Progenitor cell of endocrine pancreas (in vitro differentiated cells): ENCODE measurements at regions not wholly inside any gene's neighbourhood (a gene's known extent, or its start where the extent isn't known, plus 50 kb on each side); places are given as distances from the start of the nearest gene placed in this dataset.

ENCODE experiments used
- DNase-seq: peaks from one replicate; pipeline ENCODE4 v3.0.0; 2021; ENCODE audit warnings: low spot score; ENCODE audit not compliant: unreplicated experiment
- H3K27ac Mint-ChIP-seq: 2 replicates; pipeline ENCODE4 v1.8.0; 2021; ENCODE audit warnings: mild to moderate bottlenecking, moderate library complexity, mixed read lengths
- H3K27me3 Mint-ChIP-seq: 2 replicates; pipeline ENCODE4 v1.8.0; 2021; ENCODE audit warnings: mixed read lengths
- H3K36me3 Mint-ChIP-seq: 2 replicates; pipeline ENCODE4 v1.8.0; 2022; ENCODE audit warnings: mixed read lengths; ENCODE audit not compliant: insufficient read depth
- H3K4me1 Mint-ChIP-seq: 2 replicates; pipeline ENCODE4 v1.8.0; 2021; ENCODE audit warnings: low read depth, mixed read lengths
- H3K4me3 Mint-ChIP-seq: 2 replicates; pipeline ENCODE4 v1.8.0; 2021; ENCODE audit warnings: low read depth, mild to moderate bottlenecking, moderate library complexity, mixed read lengths
- H3K9me3 Mint-ChIP-seq: 2 replicates; pipeline ENCODE4 v1.8.0; 2021; ENCODE audit warnings: low read depth, mixed read lengths
- CTCF ChIP-seq: fragments of 200-600 bp; sonication (generic); IDR thresholded peaks from one replicate; pipeline ENCODE4 v1.5.0; 2021; ENCODE audit warnings: antibody characterized with exemption, mild to moderate bottlenecking; ENCODE audit not compliant: unreplicated experiment

- no peak for TF ChIP-seq CTCF
- Mint-ChIP-seq H3K4me3 (no peak overlapping the region), H3K4me1 (no peaks in the 10 kb centered on the region), H3K27ac (no peak overlapping the region), H3K9me3 (peaks cover 11% of the 10 kb centered on the region), H3K36me3 (peaks cover 2% of the 10 kb centered on the region), H3K27me3 (no peaks in the 10 kb centered on the region)
- no peak for DNase-seq
These were observed 462.4 kb downstream of the TLL1 start for GRCh38 chr4:166335256-166335938.

- no peak for DNase-seq
- H3K36me3 Mint-ChIP-seq = no peaks in the 10 kb centered on the region
- no peaks in the 10 kb centered on the region for H3K27me3 Mint-ChIP-seq
- no peaks in the 10 kb centered on the region for H3K4me1 Mint-ChIP-seq
- H3K4me3 Mint-ChIP-seq = no peak overlapping the region
- no peak for TF ChIP-seq CTCF
- H3K9me3 Mint-ChIP-seq = no peaks in the 10 kb centered on the region
- H3K27ac Mint-ChIP-seq = no peak overlapping the region
These were observed 469.0 kb downstream of the TLL1 start for GRCh38 chr4:166341992-166342391.

- H3K9me3 Mint-ChIP-seq = peaks cover 7% of the 10 kb centered on the region
- H3K27me3 Mint-ChIP-seq = no peaks in the 10 kb centered on the region
- H3K4me3 Mint-ChIP-seq = no peak overlapping the region
- H3K36me3 Mint-ChIP-seq = no peaks in the 10 kb centered on the region
- H3K27ac Mint-ChIP-seq = no peak overlapping the region
- no peak for DNase-seq
- peaks cover 4% of the 10 kb centered on the region for H3K4me1 Mint-ChIP-seq
- TF ChIP-seq CTCF = no peak
These were observed 490.2 kb downstream of the TLL1 start for GRCh38 chr4:166363198-166363597.

- H3K27me3 Mint-ChIP-seq = no peaks in the 10 kb centered on the region
- DNase-seq = no peak
- no peak for TF ChIP-seq CTCF
- H3K4me3 Mint-ChIP-seq = no peak overlapping the region
- peaks cover 4% of the 10 kb centered on the region for H3K4me1 Mint-ChIP-seq
- H3K36me3 Mint-ChIP-seq = no peaks in the 10 kb centered on the region
- H3K27ac Mint-ChIP-seq = no peak overlapping the region
- peaks cover 13% of the 10 kb centered on the region for H3K9me3 Mint-ChIP-seq
These were observed 493.0 kb downstream of the TLL1 start for GRCh38 chr4:166366012-166366411.

- no peak for TF ChIP-seq CTCF
These were observed 504.5 kb downstream of the TLL1 start for GRCh38 chr4:166377578-166377977.

More at GRCh38 chr4:166377578-166377977, 504.5 kb downstream of the TLL1 start:
- Mint-ChIP-seq H3K36me3 (peaks cover 3% of the 10 kb centered on the region), H3K27me3 (no peaks in the 10 kb centered on the region), H3K4me1 (no peaks in the 10 kb centered on the region), H3K4me3 (no peak overlapping the region), H3K27ac (no peak overlapping the region), H3K9me3 (peaks cover 39% of the 10 kb centered on the region)
- no peak for DNase-seq
